GM18498 (cell line): ENCODE measurements at regions not wholly inside any gene's neighbourhood (a gene's known extent, or its start where the extent isn't known, plus 50 kb on each side); places are given as distances from the start of the nearest gene placed in this dataset.
"Not testable (repeated sequence)": the region's sequence is repeated elsewhere in the genome, so short reads cannot be mapped to it uniquely, and the experiment has no call there.

Experiments
- ATAC-seq: cut with Tn5 transposase; IDR thresholded peaks from one replicate; pipeline ENCODE4 v1.9.1; 2021; ENCODE audit warnings: mild to moderate bottlenecking, moderate library complexity; ENCODE audit not compliant: unreplicated experiment

DNA sequence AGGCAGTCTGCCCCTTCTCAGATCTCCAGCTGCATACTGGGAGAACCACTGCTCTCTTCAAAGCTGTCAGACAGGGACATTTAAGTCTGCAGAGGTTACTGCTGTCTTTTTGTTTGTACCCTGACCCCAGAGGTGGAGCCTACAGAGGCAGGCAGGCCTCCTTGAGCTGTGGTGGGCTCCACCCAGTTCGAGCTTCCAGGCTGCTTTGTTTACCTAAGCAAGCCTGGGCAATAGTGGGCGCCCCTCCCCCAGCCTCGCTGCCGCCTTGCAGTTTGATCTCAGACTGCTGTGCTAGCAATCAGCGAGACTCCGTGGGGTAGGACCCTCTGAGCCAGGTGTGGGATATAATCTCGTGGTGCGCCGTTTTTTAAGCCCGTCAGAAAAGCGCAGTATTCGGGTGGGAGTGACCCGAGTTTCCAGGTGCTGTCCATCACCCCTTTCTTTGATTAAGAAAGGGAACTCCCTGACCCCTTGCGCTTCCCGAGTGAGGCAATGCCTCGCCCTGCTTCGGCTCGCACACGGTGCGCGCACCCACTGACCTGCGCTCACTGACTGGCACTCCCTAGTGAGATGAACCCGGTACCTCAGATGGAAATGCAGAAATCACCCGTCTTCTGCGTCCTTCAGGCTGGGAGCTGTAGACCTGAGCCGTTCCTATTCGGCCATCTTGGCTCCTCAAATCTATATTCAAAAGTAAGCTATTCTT lies 224.4 kb downstream of the ZNF326 start:
- ATAC-seq = not testable (repeated sequence)

DNA sequence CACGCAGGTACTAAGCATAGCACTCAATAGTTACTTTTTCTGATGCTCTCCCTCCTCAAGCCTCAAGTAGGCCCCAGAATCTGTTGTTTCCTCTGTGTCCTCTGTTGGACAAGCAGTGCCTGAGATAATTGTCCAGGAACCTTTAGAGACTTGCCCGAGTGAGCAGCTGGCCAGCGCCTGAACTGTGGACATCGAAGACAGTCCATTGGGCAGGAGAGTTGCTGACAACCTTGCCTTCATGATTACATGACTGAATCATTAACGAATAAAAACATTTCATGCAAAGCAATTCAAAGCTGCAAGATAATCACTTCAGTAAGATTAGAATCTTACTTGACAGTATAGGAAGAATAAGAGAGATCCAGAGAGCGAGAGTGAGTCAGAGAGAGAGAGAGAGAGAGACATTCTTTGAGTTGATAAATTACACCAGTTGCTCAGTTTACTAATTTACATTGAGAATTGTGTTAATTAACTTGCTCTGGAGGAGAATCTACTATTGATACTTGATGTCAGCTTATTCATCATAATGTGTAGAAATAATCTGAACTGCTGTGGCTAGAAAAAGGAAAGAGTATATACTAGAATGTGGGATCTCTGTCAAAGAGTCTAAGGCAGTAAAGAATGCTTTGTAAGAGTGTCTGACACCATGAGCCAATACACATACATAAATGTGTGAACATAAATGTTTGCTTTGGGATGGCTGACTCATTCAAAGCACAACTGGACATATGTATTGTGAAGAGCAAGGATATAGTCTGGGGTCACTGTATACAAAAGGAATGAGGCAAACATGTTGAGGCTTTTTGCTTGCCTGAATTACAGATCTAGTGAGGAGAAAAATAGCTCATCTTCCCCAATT lies 216.0 kb downstream of the ZNF326 start:
- ATAC-seq = no peak

DNA sequence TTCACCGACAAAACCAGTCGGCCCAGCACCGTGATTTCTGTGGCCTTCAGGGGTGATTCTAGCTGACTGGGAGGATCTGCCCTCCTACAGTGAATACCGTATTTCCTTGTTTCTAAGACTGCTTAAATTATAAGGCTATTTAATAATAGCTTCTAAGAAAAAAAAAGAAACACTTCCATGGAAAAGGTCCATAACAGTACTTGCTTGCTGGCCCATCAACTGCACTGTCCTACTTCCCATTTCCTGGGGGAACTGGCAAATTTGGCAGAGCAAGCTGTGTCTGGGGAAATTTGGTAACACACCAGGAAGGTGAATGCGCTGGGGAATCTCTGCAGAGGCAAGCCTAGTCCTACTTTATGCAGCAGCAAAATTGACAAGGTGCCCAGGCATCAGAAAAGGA lies 214.0 kb downstream of the ZNF326 start:
- no peak for ATAC-seq

GRCh38 chr1:90206260-90206659 lies 211.3 kb downstream of the ZNF326 start:
- no peak for ATAC-seq

GRCh38 chr1:90204780-90205179 lies 209.9 kb downstream of the ZNF326 start:
- ATAC-seq = no peak

- no peak for ATAC-seq
These were observed 209.2 kb downstream of the ZNF326 start for GRCh38 chr1:90204023-90204590.

- ATAC-seq = no peak
These were observed 206.8 kb downstream of the ZNF326 start for GRCh38 chr1:90201467-90202358.

GRCh38 chr1:90200646-90201205 lies 205.8 kb downstream of the ZNF326 start:
- no peak for ATAC-seq

DNA sequence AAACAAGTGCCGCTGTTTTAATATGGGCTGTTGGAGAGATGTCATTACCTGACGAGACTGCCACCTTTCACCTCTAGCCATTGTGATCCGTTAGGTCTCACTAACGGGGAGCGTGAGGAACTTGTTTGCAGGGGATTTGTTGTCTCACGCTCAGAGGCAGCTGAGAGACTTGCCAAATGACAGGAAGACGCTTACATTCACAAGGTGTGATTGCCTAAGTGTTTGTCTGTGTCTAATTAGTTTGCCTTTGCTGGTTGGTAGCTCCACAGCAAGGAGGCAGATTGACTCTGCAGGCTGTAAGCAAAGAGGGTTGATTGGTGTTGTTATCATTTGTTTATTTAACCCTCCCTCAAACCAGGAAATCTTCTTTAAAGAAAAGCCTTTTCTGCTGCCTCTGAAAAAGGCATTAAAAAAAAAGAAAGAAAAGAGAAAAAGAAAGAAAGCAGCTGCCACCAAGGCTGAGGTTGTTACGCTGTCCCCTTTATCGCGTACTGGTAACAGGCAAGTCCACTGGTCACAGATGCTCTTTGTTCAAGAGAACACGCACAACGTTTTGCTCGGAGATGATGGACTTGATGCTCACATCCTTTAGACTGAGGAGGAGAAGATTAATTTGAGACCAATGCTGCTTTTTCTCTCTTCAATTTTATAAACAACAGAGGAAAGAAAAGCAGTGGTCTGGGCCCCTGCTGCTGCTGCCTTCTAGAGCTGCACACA lies 203.9 kb downstream of the ZNF326 start:
- ATAC-seq = no peak

- no peak for ATAC-seq
These were observed 198.2 kb downstream of the ZNF326 start for GRCh38 chr1:90193116-90193515.

DNA sequence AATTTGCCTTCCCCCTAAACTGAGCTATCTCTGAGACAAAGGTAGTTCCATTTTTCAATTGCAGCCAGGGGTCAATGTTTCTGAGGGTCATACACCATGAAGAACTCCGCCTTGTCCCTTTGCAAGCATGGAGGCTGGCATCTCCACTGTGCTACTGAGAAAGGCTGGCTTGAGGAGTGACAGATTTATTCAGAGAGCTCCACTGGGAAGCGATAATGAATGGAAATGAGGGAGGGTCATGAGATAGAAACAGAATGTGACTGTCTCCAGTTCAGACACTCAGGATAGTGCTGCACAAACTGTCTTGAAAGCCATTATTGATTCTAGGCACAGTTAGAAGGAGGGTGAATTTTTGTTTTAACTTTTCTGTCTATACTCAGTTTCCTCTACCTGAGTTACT lies 197.5 kb downstream of the ZNF326 start:
- ATAC-seq = no peak

GRCh38 chr1:90190523-90190922 lies 195.6 kb downstream of the ZNF326 start:
- ATAC-seq = no peak

GRCh38 chr1:90189889-90190288 lies 195.0 kb downstream of the ZNF326 start:
- no peak for ATAC-seq

DNA sequence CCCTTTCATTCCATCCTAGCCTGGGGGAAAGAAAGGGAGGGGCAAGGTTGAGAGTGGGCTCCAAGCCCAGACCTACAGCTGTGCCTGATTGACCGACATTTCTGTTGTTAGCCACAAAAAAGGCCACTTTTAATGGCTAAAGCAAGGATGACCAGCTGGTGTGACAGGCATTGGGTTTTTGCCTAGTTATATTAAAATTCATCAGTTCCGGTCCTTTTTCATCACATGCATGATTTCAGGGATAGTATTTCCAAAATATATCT lies 192.3 kb downstream of the ZNF326 start:
- no peak for ATAC-seq

DNA sequence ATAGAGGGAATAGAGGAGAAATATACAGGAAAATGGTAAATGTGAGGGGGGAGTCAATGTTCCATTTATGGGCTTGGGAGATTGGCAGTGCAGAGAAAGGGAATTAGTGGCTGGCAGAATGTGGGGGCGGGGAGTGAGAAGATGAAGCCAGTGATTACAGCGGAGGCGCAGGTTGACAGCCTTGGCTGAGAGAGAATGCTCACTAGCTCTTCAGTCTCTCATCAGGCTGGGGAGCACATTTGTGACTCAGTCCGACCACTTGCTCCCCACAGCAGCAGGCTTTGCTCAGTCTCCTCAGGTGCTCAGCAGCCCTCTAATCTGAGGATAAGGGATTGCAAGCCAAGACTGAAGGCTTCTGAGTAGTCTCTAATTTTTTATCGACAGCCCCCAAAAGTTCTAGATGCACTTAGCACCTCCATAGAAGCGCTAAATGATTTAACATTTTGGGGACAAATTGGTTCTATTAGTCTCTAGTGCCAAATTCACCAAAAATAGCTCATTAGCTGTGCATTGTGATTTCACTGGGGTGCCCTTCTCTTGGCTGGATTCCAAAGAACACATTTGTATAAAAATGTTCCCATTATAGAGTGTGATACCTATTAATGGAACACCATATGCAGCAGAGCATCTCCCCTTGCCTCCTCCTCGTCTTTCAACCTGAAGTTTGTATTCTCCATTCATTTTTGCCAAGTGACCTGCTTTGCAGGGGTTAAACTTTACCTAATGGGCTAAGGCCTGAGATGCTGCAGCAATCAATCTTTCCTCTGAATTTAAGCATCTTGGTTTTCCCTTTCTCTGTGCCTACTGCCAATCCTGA lies 191.8 kb downstream of the ZNF326 start:
- no peak for ATAC-seq

- ATAC-seq = no peak
These were observed 181.6 kb downstream of the ZNF326 start for GRCh38 chr1:90176530-90176929.

GRCh38 chr1:90175490-90176167 lies 180.7 kb downstream of the ZNF326 start:
- no peak for ATAC-seq

- ATAC-seq = no peak
These were observed 179.3 kb downstream of the ZNF326 start for GRCh38 chr1:90174246-90174645.

DNA sequence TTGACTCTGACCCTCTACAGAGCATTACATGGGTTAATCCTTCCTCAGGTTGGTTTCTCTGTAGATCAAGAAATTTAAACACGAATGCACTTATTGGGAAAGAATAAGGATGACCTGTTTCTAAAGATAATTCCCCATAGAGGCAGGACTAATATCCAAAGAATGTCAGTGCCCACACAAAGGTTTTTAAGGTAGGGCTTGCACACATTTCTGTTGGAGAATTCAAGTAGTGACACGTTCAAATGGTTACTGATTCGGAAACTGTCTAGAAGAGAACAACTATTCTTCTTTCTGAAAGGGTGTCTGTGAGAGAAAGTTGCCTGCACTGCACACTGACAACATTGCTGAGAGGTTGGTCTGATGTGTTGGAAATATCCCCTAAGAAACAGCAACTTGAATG lies 167.3 kb downstream of the ZNF326 start:
- no peak for ATAC-seq
